ENCODE measurements at regions not wholly inside any gene's neighbourhood (a gene's known extent, or its start where the extent isn't known, plus 50 kb on each side); places are given as distances from the start of the nearest gene placed in this dataset.

DNA sequence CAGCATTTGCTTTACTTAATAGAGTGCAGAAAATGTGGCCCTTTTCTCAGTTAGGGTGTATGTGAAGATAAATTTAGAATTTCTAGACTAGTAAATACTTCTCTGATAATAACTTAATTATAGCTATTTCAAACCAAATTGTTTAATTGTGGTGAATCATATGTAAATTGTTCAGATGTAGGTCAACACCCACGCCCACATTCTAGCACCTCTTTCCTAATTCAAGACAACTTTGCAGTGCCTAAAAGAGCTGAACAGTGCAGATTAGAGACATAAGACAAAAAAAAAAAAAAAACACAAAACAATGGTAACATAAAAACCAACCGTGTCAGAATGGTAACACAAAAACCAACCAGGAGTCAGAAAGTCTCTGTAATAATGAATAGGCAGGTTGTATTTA lies 758.3 kb downstream of the USP25 start:
- ChIA-PET POLR2A (ENCODE audit: low non-redundant PET) (no interaction called here), CTCF (no interaction called here)
- TF ChIP-seq, protein P1, sequence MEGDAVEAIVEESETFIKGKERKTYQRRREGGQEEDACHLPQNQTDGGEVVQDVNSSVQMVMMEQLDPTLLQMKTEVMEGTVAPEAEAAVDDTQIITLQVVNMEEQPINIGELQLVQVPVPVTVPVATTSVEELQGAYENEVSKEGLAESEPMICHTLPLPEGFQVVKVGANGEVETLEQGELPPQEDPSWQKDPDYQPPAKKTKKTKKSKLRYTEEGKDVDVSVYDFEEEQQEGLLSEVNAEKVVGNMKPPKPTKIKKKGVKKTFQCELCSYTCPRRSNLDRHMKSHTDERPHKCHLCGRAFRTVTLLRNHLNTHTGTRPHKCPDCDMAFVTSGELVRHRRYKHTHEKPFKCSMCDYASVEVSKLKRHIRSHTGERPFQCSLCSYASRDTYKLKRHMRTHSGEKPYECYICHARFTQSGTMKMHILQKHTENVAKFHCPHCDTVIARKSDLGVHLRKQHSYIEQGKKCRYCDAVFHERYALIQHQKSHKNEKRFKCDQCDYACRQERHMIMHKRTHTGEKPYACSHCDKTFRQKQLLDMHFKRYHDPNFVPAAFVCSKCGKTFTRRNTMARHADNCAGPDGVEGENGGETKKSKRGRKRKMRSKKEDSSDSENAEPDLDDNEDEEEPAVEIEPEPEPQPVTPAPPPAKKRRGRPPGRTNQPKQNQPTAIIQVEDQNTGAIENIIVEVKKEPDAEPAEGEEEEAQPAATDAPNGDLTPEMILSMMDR (conservative IDR thresholded peaks at IDR 0.05; ENCODE audit: low read depth, low read length), result no peak
- no peak for TF ChIP-seq EZH2 (IDR thresholded peaks at IDR 0.05; ENCODE audit: borderline replicate concordance, low read depth, low read length, poor library complexity, severe bottlenecking)
- BruUV-seq (replicated peaks), result no TSS peak
- intact Hi-C loops (cut with micrococcal nuclease; ENCODE audit: unreplicated experiment), result no loop called here
- no peaks in the 10 kb centered on the region for H3K27me3 ChIP-seq (replicated peaks; ENCODE audit: insufficient read depth, low read depth, low read length, poor library complexity)
- H3K4me3 ChIP-seq (ENCODE audit: low read depth, low read length, poor library complexity, severe bottlenecking), result no peak overlapping the region
- no peaks in the 10 kb centered on the region for H3K36me3 ChIP-seq (ENCODE audit: insufficient read depth, low read length, poor library complexity, severe bottlenecking)
- H3K4me1 ChIP-seq (ENCODE audit: insufficient read depth, low read length, poor library complexity, severe bottlenecking), result no peaks in the 10 kb centered on the region
- H3K27ac ChIP-seq (ENCODE audit: low read depth, low read length, poor library complexity, severe bottlenecking), result no peak overlapping the region
- no peaks in the 10 kb centered on the region for H3K9me3 ChIP-seq (ENCODE audit: low read depth, low read length, poor library complexity, severe bottlenecking)
- DNase-seq (ENCODE audit: low spot score), result no peak

DNA sequence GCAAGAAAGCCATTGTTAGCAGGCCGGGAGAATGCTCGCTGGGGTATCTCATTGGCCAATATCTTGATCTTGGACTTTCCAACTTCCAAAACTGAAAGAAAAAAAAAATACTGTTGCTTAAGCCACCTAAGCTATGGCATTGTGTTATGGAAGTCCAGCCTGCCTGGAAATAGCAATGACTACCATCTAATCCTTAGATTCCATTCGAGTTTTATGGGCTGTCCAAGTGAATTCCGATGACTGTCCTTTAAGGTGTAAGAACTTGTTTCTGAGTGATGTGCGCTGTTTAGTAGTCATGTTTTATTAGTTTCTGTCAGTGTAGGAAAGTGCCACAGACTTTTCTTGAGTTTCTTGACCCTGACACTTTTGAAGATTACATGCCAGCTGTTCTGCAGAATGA lies 762.6 kb downstream of the USP25 start:
- Histone ChIP-seq H3K27me3 (replicated peaks; ENCODE audit: insufficient read depth, low read depth, low read length, poor library complexity) (no peaks in the 10 kb centered on the region), H3K4me3 (ENCODE audit: low read depth, low read length, poor library complexity, severe bottlenecking) (no peak overlapping the region), H3K9me3 (ENCODE audit: low read depth, low read length, poor library complexity, severe bottlenecking) (peaks cover 4% of the 10 kb centered on the region), H3K4me1 (ENCODE audit: insufficient read depth, low read length, poor library complexity, severe bottlenecking) (no peaks in the 10 kb centered on the region), H3K27ac (ENCODE audit: low read depth, low read length, poor library complexity, severe bottlenecking) (no peak overlapping the region), H3K36me3 (ENCODE audit: insufficient read depth, low read length, poor library complexity, severe bottlenecking) (no peaks in the 10 kb centered on the region)
- POLR2A ChIA-PET (ENCODE audit: low non-redundant PET), result no interaction called here
- intact Hi-C loops (cut with micrococcal nuclease; ENCODE audit: unreplicated experiment), result no loop called here
- TF ChIP-seq, protein P1 (conservative IDR thresholded peaks at IDR 0.05; ENCODE audit: low read depth, low read length), result no peak
- no peak for TF ChIP-seq EZH2 (IDR thresholded peaks at IDR 0.05; ENCODE audit: borderline replicate concordance, low read depth, low read length, poor library complexity, severe bottlenecking)
- DNase-seq (ENCODE audit: low spot score), result no peak
- BruUV-seq (replicated peaks), result no TSS peak
- CTCF ChIA-PET, result no interaction called here

GRCh38 chr21:16492892-16493291 lies 763.1 kb downstream of the USP25 start:
- Histone ChIP-seq H3K27me3 (replicated peaks; ENCODE audit: insufficient read depth, low read depth, low read length, poor library complexity) (no peaks in the 10 kb centered on the region), H3K4me3 (ENCODE audit: low read depth, low read length, poor library complexity, severe bottlenecking) (no peak overlapping the region), H3K4me1 (ENCODE audit: insufficient read depth, low read length, poor library complexity, severe bottlenecking) (no peaks in the 10 kb centered on the region), H3K9me3 (ENCODE audit: low read depth, low read length, poor library complexity, severe bottlenecking) (peaks cover 4% of the 10 kb centered on the region), H3K27ac (ENCODE audit: low read depth, low read length, poor library complexity, severe bottlenecking) (no peak overlapping the region), H3K36me3 (ENCODE audit: insufficient read depth, low read length, poor library complexity, severe bottlenecking) (no peaks in the 10 kb centered on the region)
- POLR2A ChIA-PET (ENCODE audit: low non-redundant PET), result no interaction called here
- CTCF ChIA-PET, result no interaction called here
- intact Hi-C loops (cut with micrococcal nuclease; ENCODE audit: unreplicated experiment), result no loop called here
- BruUV-seq (replicated peaks), result no TSS peak
- DNase-seq (ENCODE audit: low spot score), result no peak
- no peak for TF ChIP-seq EZH2 (IDR thresholded peaks at IDR 0.05; ENCODE audit: borderline replicate concordance, low read depth, low read length, poor library complexity, severe bottlenecking)
- TF ChIP-seq, protein P1 (conservative IDR thresholded peaks at IDR 0.05; ENCODE audit: low read depth, low read length), result no peak

Data from A673 (cell line).